Osteocyte (in vitro differentiated cells): ENCODE measurements at regions not wholly inside any gene's neighbourhood (a gene's known extent, or its start where the extent isn't known, plus 50 kb on each side); places are given as distances from the start of the nearest gene placed in this dataset.

Experiments
- DNase-seq: peaks from one replicate; pipeline ENCODE4 v3.0.0; 2021; ENCODE audit warnings: mixed read lengths; ENCODE audit not compliant: unreplicated experiment; ENCODE audit errors: extremely low spot score
- H3K27ac Mint-ChIP-seq: one replicate; pipeline ENCODE4 v1.8.0; 2021; ENCODE audit warnings: mild to moderate bottlenecking, mixed read lengths; ENCODE audit not compliant: unreplicated experiment
- H3K27me3 Mint-ChIP-seq: one replicate; pipeline ENCODE4 v1.8.0; 2021; ENCODE audit warnings: mixed read lengths; ENCODE audit not compliant: unreplicated experiment
- H3K36me3 Mint-ChIP-seq: one replicate; pipeline ENCODE4 v1.8.0; 2021; ENCODE audit warnings: mixed read lengths; ENCODE audit not compliant: unreplicated experiment
- H3K4me1 Mint-ChIP-seq: one replicate; pipeline ENCODE4 v1.8.0; 2021; ENCODE audit warnings: mixed read lengths; ENCODE audit not compliant: unreplicated experiment
- H3K4me3 Mint-ChIP-seq: one replicate; pipeline ENCODE4 v1.8.0; 2021; ENCODE audit warnings: mild to moderate bottlenecking, moderate library complexity, mixed read lengths; ENCODE audit not compliant: unreplicated experiment
- H3K9me3 Mint-ChIP-seq: one replicate; pipeline ENCODE4 v1.8.0; 2021; ENCODE audit warnings: mixed read lengths; ENCODE audit not compliant: unreplicated experiment
- TF ChIP-seq, protein P1 (sequence below): fragments of 200-600 bp; sonication (generic); IDR thresholded peaks from 2 replicates; pipeline ENCODE4 v1.5.0; 2021; ENCODE audit warnings: antibody characterized with exemption, mild to moderate bottlenecking, moderate library complexity

DNA sequence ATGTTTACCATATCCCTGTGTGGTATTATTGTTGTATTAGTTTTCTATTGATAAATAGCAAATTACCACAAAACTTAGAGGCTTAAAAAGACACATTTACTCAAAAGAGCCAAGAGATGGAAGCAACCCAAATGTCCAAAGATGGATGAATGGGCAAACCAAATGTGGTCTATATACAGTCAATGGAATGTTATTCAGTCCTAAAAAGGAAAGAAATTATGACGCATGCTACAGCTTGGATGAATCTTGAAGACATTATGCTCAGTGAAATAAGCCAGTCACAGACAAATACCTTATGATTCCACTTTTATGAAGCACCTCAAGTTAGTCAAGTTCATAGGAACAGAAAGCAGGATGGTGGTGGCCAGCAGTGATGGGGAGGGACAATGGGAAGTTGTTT, 144.7 kb downstream of the QDPR start:
- TF ChIP-seq, protein P1, sequence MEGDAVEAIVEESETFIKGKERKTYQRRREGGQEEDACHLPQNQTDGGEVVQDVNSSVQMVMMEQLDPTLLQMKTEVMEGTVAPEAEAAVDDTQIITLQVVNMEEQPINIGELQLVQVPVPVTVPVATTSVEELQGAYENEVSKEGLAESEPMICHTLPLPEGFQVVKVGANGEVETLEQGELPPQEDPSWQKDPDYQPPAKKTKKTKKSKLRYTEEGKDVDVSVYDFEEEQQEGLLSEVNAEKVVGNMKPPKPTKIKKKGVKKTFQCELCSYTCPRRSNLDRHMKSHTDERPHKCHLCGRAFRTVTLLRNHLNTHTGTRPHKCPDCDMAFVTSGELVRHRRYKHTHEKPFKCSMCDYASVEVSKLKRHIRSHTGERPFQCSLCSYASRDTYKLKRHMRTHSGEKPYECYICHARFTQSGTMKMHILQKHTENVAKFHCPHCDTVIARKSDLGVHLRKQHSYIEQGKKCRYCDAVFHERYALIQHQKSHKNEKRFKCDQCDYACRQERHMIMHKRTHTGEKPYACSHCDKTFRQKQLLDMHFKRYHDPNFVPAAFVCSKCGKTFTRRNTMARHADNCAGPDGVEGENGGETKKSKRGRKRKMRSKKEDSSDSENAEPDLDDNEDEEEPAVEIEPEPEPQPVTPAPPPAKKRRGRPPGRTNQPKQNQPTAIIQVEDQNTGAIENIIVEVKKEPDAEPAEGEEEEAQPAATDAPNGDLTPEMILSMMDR: no peak
- no peak overlapping the region for H3K27ac Mint-ChIP-seq
- H3K4me1 Mint-ChIP-seq: no peaks in the 10 kb centered on the region
- H3K27me3 Mint-ChIP-seq: peaks cover 4% of the 10 kb centered on the region
- no peak for DNase-seq
- H3K9me3 Mint-ChIP-seq: peaks cover 4% of the 10 kb centered on the region
- no peak overlapping the region for H3K4me3 Mint-ChIP-seq
- no peaks in the 10 kb centered on the region for H3K36me3 Mint-ChIP-seq

- TF ChIP-seq, protein P1: no peak
- Mint-ChIP-seq H3K9me3 (peaks cover 4% of the 10 kb centered on the region), H3K4me1 (no peaks in the 10 kb centered on the region), H3K36me3 (no peaks in the 10 kb centered on the region), H3K4me3 (no peak overlapping the region), H3K27ac (no peak overlapping the region), H3K27me3 (peaks cover 7% of the 10 kb centered on the region)
- no peak for DNase-seq
Measured at GRCh38 chr4:17366496-17366895, 145.4 kb downstream of the QDPR start.

DNA sequence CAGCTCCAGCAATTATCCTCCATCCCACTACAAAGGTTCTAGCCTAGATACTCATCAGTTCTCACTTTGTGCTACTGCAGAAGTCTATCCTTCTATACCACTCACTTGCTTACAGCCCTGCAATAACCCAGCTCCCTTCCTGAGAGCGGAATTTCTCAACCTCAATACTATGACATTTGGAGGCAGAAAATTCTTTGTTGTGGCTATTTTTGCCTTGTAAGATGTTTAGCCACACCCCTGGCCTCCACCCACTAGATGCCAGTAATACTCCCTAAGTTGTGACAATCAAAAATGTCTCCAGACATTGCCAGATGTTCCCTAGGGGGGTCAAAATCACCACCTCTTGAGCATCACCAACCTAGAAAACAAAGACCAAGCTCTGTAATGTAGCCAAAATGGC, 149.5 kb downstream of the QDPR start:
- Mint-ChIP-seq H3K36me3 (no peaks in the 10 kb centered on the region), H3K9me3 (peaks cover 4% of the 10 kb centered on the region), H3K4me1 (no peaks in the 10 kb centered on the region), H3K27me3 (peaks cover 9% of the 10 kb centered on the region), H3K27ac (no peak overlapping the region), H3K4me3 (no peak overlapping the region)
- TF ChIP-seq, protein P1: no peak
- no peak for DNase-seq

DNA sequence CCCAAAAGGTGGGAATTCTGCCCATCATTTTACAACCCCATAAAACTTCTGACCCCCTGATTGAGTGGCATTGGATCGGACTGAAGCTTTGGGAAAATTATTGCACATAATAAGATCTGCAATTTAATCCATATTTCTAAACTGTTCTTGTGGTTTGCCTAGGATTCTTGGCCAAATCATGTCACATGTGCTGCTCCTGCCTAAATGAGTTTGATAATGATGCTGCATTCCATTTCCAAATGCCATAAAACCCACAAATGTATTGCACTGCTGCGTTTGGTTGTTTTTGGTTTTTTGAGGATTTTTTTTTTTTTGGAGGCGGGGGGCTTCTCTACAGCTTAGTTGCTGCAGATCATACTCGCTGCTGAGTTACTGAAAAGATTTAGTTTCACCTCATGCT, 153.6 kb downstream of the QDPR start:
- no peak for DNase-seq
- H3K4me1 Mint-ChIP-seq: no peaks in the 10 kb centered on the region
- H3K4me3 Mint-ChIP-seq: no peak overlapping the region
- H3K36me3 Mint-ChIP-seq: no peaks in the 10 kb centered on the region
- H3K27me3 Mint-ChIP-seq: peaks cover 16% of the 10 kb centered on the region
- TF ChIP-seq, protein P1: no peak
- peaks cover 11% of the 10 kb centered on the region for H3K9me3 Mint-ChIP-seq
- no peak overlapping the region for H3K27ac Mint-ChIP-seq

- Mint-ChIP-seq H3K4me3 (no peak overlapping the region), H3K4me1 (no peaks in the 10 kb centered on the region), H3K27ac (no peak overlapping the region), H3K36me3 (no peaks in the 10 kb centered on the region), H3K9me3 (peaks cover 11% of the 10 kb centered on the region), H3K27me3 (peaks cover 16% of the 10 kb centered on the region)
- TF ChIP-seq, protein P1: no peak
- no peak for DNase-seq
Measured at GRCh38 chr4:17356926-17357325, 155.0 kb downstream of the QDPR start.
